ENCODE measurements at regions not wholly inside any gene's neighbourhood (a gene's known extent, or its start where the extent isn't known, plus 50 kb on each side); places are given as distances from the start of the nearest gene placed in this dataset.

DNA sequence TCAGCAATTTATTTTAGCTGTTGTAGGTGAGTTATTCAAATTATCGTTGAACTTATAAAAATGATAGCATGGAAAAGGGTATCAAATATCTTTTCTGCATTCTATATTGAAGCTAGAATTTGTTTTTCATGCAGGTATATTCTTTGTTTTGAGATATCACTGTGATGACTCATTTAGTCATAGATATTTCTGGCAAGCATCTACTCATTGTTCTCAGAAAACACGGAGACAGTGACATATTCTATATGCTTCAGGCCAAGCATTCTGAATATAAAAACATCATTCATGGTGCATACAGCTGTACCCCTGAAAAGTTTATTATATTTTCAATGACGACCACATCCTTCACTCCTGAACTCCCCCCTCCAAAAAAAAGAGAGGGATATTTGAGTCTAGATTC, 150.3 kb upstream of the GRIA1 start:
- TF ChIP-seq, protein P1, sequence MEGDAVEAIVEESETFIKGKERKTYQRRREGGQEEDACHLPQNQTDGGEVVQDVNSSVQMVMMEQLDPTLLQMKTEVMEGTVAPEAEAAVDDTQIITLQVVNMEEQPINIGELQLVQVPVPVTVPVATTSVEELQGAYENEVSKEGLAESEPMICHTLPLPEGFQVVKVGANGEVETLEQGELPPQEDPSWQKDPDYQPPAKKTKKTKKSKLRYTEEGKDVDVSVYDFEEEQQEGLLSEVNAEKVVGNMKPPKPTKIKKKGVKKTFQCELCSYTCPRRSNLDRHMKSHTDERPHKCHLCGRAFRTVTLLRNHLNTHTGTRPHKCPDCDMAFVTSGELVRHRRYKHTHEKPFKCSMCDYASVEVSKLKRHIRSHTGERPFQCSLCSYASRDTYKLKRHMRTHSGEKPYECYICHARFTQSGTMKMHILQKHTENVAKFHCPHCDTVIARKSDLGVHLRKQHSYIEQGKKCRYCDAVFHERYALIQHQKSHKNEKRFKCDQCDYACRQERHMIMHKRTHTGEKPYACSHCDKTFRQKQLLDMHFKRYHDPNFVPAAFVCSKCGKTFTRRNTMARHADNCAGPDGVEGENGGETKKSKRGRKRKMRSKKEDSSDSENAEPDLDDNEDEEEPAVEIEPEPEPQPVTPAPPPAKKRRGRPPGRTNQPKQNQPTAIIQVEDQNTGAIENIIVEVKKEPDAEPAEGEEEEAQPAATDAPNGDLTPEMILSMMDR (IDR thresholded peaks at IDR 0.05; ENCODE audit: insufficient read depth, low read length), result no peak
- no peak for TF ChIP-seq SPI1 (IDR thresholded peaks at IDR 0.05; ENCODE audit: borderline replicate concordance, low read depth)
